ENCODE measurements at regions not wholly inside any gene's neighbourhood (a gene's known extent, or its start where the extent isn't known, plus 50 kb on each side); places are given as distances from the start of the nearest gene placed in this dataset.

DNA sequence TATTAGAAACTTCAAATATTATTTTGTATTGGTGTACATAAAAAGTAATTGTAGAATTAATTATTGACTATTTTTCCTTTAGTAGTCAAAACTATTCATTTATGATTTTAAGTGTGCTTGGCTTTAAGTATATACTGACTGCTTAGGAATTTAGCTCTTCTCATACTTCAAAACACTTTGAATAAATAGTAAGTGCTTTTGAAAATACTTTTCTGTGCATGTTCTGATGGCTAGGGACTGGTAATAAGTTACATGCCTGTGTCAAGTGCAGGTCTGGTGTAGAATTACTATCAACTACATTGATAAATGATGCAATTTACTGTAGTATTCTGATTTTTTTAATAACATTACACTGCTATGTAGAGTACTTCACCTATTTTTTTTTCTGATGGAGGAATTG is 397.6 kb upstream of the SGO1 start:
- Mint-ChIP-seq H3K4me1 (peaks cover 25% of the 10 kb centered on the region), H3K27me3 (ENCODE audit: low read depth) (no peaks in the 10 kb centered on the region), H3K36me3 (no peaks in the 10 kb centered on the region), H3K4me3 (no peak overlapping the region), H3K9me3 (no peaks in the 10 kb centered on the region), H3K27ac (no peak overlapping the region)
- ChIA-PET CTCF (no interaction called here), POLR2A (no interaction called here)
- TF ChIP-seq GRHL2 (CRISPR knock-in tag; IDR thresholded peaks at IDR 0.05; ENCODE audit: insufficient replicate concordance, severe bottlenecking) (no peak), GTF2I (CRISPR knock-in tag; conservative IDR thresholded peaks at IDR 0.05) (no peak), NFATC4 (CRISPR knock-in tag; IDR thresholded peaks at IDR 0.05) (no peak), HMGA2 (CRISPR knock-in tag; IDR thresholded peaks at IDR 0.05) (no peak), E2F1 (CRISPR knock-in tag; IDR thresholded peaks at IDR 0.05) (no peak), GABPB1 (CRISPR knock-in tag; IDR thresholded peaks at IDR 0.05) (no peak), E2F5 (CRISPR knock-in tag; IDR thresholded peaks at IDR 0.05) (no peak)
- TF ChIP-seq, protein P1, sequence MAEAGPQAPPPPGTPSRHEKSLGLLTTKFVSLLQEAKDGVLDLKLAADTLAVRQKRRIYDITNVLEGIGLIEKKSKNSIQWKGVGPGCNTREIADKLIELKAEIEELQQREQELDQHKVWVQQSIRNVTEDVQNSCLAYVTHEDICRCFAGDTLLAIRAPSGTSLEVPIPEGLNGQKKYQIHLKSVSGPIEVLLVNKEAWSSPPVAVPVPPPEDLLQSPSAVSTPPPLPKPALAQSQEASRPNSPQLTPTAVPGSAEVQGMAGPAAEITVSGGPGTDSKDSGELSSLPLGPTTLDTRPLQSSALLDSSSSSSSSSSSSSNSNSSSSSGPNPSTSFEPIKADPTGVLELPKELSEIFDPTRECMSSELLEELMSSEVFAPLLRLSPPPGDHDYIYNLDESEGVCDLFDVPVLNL (CRISPR knock-in tag; IDR thresholded peaks at IDR 0.05; ENCODE audit: borderline replicate concordance, low read depth) = no peak
- TF ChIP-seq, protein P2, sequence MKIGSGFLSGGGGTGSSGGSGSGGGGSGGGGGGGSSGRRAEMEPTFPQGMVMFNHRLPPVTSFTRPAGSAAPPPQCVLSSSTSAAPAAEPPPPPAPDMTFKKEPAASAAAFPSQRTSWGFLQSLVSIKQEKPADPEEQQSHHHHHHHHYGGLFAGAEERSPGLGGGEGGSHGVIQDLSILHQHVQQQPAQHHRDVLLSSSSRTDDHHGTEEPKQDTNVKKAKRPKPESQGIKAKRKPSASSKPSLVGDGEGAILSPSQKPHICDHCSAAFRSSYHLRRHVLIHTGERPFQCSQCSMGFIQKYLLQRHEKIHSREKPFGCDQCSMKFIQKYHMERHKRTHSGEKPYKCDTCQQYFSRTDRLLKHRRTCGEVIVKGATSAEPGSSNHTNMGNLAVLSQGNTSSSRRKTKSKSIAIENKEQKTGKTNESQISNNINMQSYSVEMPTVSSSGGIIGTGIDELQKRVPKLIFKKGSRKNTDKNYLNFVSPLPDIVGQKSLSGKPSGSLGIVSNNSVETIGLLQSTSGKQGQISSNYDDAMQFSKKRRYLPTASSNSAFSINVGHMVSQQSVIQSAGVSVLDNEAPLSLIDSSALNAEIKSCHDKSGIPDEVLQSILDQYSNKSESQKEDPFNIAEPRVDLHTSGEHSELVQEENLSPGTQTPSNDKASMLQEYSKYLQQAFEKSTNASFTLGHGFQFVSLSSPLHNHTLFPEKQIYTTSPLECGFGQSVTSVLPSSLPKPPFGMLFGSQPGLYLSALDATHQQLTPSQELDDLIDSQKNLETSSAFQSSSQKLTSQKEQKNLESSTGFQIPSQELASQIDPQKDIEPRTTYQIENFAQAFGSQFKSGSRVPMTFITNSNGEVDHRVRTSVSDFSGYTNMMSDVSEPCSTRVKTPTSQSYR (CRISPR knock-in tag; IDR thresholded peaks at IDR 0.05) = no peak
- DNase-seq (ENCODE audit: low spot score) (no peak), ATAC-seq (no peak)

DNA sequence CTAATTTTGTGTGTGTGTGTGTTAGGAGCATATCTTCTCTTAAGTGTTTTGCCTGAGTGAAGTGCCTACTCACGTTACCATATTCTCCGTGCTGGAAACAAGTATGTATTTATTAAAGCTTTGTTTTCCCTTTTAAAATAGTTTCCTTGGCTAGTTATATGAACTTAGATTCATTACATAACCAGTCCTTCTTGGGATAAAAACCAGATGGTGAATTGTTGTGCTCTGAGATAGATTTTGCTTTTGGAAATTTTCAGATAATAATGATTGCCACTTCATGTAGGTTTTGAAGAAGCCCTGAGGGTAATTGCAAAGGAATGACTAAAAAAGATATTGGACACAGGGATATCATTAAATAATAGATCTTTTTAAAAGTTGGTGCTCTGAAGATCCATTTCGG is 390.2 kb upstream of the SGO1 start:
- no peak overlapping the region for H3K4me3 Mint-ChIP-seq
- no peak overlapping the region for H3K27ac Mint-ChIP-seq

More for the DNA sequence above, 390.2 kb upstream of the SGO1 start:
- Mint-ChIP-seq H3K9me3 (no peaks in the 10 kb centered on the region), H3K4me1 (peaks cover 10% of the 10 kb centered on the region), H3K27me3 (ENCODE audit: low read depth) (no peaks in the 10 kb centered on the region), H3K36me3 (no peaks in the 10 kb centered on the region)
- TF ChIP-seq ZNF416 (CRISPR knock-in tag; IDR thresholded peaks at IDR 0.05) (no peak), ZNF121 (CRISPR knock-in tag; IDR thresholded peaks at IDR 0.05) (no peak), ESRRA (CRISPR knock-in tag; IDR thresholded peaks at IDR 0.05; ENCODE audit: borderline replicate concordance) (no peak), AFF4 (CRISPR knock-in tag; IDR thresholded peaks at IDR 0.05; ENCODE audit: borderline replicate concordance) (no peak), GRHL2 (CRISPR knock-in tag; IDR thresholded peaks at IDR 0.05; ENCODE audit: insufficient replicate concordance, severe bottlenecking) (no peak)
- TF ChIP-seq, protein P3, sequence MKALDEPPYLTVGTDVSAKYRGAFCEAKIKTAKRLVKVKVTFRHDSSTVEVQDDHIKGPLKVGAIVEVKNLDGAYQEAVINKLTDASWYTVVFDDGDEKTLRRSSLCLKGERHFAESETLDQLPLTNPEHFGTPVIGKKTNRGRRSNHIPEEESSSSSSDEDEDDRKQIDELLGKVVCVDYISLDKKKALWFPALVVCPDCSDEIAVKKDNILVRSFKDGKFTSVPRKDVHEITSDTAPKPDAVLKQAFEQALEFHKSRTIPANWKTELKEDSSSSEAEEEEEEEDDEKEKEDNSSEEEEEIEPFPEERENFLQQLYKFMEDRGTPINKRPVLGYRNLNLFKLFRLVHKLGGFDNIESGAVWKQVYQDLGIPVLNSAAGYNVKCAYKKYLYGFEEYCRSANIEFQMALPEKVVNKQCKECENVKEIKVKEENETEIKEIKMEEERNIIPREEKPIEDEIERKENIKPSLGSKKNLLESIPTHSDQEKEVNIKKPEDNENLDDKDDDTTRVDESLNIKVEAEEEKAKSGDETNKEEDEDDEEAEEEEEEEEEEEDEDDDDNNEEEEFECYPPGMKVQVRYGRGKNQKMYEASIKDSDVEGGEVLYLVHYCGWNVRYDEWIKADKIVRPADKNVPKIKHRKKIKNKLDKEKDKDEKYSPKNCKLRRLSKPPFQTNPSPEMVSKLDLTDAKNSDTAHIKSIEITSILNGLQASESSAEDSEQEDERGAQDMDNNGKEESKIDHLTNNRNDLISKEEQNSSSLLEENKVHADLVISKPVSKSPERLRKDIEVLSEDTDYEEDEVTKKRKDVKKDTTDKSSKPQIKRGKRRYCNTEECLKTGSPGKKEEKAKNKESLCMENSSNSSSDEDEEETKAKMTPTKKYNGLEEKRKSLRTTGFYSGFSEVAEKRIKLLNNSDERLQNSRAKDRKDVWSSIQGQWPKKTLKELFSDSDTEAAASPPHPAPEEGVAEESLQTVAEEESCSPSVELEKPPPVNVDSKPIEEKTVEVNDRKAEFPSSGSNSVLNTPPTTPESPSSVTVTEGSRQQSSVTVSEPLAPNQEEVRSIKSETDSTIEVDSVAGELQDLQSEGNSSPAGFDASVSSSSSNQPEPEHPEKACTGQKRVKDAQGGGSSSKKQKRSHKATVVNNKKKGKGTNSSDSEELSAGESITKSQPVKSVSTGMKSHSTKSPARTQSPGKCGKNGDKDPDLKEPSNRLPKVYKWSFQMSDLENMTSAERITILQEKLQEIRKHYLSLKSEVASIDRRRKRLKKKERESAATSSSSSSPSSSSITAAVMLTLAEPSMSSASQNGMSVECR (CRISPR knock-in tag; IDR thresholded peaks at IDR 0.05; ENCODE audit: borderline replicate concordance) = no peak
- ChIA-PET CTCF (no interaction called here), POLR2A (no interaction called here)
- DNase-seq (ENCODE audit: low spot score) (no peak), ATAC-seq (no peak)
